ENCODE measurements at regions not wholly inside any gene's neighbourhood (a gene's known extent, or its start where the extent isn't known, plus 50 kb on each side); places are given as distances from the start of the nearest gene placed in this dataset.
"Not testable (repeated sequence)": the region's sequence is repeated elsewhere in the genome, so short reads cannot be mapped to it uniquely, and the experiment has no call there.

GRCh38 chr2:163964278-163964677, 228.5 kb upstream of the FIGN start:
- not testable (repeated sequence) for TF ChIP-seq CTCF (conservative IDR thresholded peaks at IDR 0.05; ENCODE audit: low read depth, low read length); CEBPB (IDR thresholded peaks at IDR 0.05; ENCODE audit: low read depth, low read length); POLR2A (IDR thresholded peaks at IDR 0.05; ENCODE audit: low read depth, low read length)

Measured in IMR-90 (cell line).